ENCODE measurements at regions not wholly inside any gene's neighbourhood (a gene's known extent, or its start where the extent isn't known, plus 50 kb on each side); places are given as distances from the start of the nearest gene placed in this dataset.

- no peak for TF ChIP-seq CSRNP3 (CRISPR knock-in tag; IDR thresholded peaks at IDR 0.05)
Measured at GRCh38 chr2:2950403-2950952, 427.1 kb downstream of the EIPR1 start (continued).

GRCh38 chr2:2947406-2947805, 430.2 kb downstream of the EIPR1 start:
- no peak for TF ChIP-seq ZFP3 (CRISPR knock-in tag; IDR thresholded peaks at IDR 0.05)
- no peak for TF ChIP-seq CSRNP3 (CRISPR knock-in tag; IDR thresholded peaks at IDR 0.05)
- no peak for TF ChIP-seq TSHZ2 (CRISPR knock-in tag; IDR thresholded peaks at IDR 0.05)
- no peak for TF ChIP-seq ARNTL (CRISPR knock-in tag; IDR thresholded peaks at IDR 0.05; ENCODE audit: borderline replicate concordance, low read depth)
- no peak for TF ChIP-seq CREB5 (CRISPR knock-in tag; IDR thresholded peaks at IDR 0.05; ENCODE audit: low read depth)
- no peak for TF ChIP-seq PATZ1 (CRISPR knock-in tag; IDR thresholded peaks at IDR 0.05; ENCODE audit: borderline replicate concordance)
- TF ChIP-seq ZNF565 (CRISPR knock-in tag; conservative IDR thresholded peaks at IDR 0.05; ENCODE audit: low read depth), result no peak
- no peak for TF ChIP-seq TCF4 (CRISPR knock-in tag; IDR thresholded peaks at IDR 0.05; ENCODE audit: borderline replicate concordance)
- TF ChIP-seq BACH2 (CRISPR knock-in tag; IDR thresholded peaks at IDR 0.05; ENCODE audit: borderline replicate concordance), result no peak
- no peak for TF ChIP-seq RARB (CRISPR knock-in tag; IDR thresholded peaks at IDR 0.05)
- TF ChIP-seq ESRRG (CRISPR knock-in tag; IDR thresholded peaks at IDR 0.05), result no peak
- TF ChIP-seq ISL1 (CRISPR knock-in tag; IDR thresholded peaks at IDR 0.05), result no peak
- ATAC-seq, result no peak

GRCh38 chr2:2942906-2943305, 434.7 kb downstream of the EIPR1 start:
- ATAC-seq, result no peak
- no peak for TF ChIP-seq ESRRG (CRISPR knock-in tag; IDR thresholded peaks at IDR 0.05)
- no peak for TF ChIP-seq CSDC2 (CRISPR knock-in tag; IDR thresholded peaks at IDR 0.05)
- no peak for TF ChIP-seq ZFP30 (CRISPR knock-in tag; IDR thresholded peaks at IDR 0.05)
- no peak for TF ChIP-seq POU6F1 (CRISPR knock-in tag; IDR thresholded peaks at IDR 0.05; ENCODE audit: borderline replicate concordance, low read depth)
- TF ChIP-seq TSHZ2 (CRISPR knock-in tag; IDR thresholded peaks at IDR 0.05), result no peak
- TF ChIP-seq CSRNP3 (CRISPR knock-in tag; IDR thresholded peaks at IDR 0.05), result no peak
- no peak for TF ChIP-seq ZC3H10 (CRISPR knock-in tag; IDR thresholded peaks at IDR 0.05)
- no peak for TF ChIP-seq TOX (CRISPR knock-in tag; IDR thresholded peaks at IDR 0.05; ENCODE audit: borderline replicate concordance)
- no peak for TF ChIP-seq CREB5 (CRISPR knock-in tag; IDR thresholded peaks at IDR 0.05; ENCODE audit: low read depth)
- TF ChIP-seq PPARA (CRISPR knock-in tag; IDR thresholded peaks at IDR 0.05; ENCODE audit: borderline replicate concordance), result no peak
- TF ChIP-seq ZNF8 (CRISPR knock-in tag; IDR thresholded peaks at IDR 0.05), result no peak
- TF ChIP-seq BACH2 (CRISPR knock-in tag; IDR thresholded peaks at IDR 0.05; ENCODE audit: borderline replicate concordance), result no peak
- TF ChIP-seq ZNF565 (CRISPR knock-in tag; conservative IDR thresholded peaks at IDR 0.05; ENCODE audit: low read depth), result no peak
- no peak for TF ChIP-seq GLIS3 (CRISPR knock-in tag; IDR thresholded peaks at IDR 0.05)

All from SK-N-SH treated with all-trans-retinoic acid at 6 μM for 48 hours (cell line).